HG03432 (cell line): ENCODE measurements at regions not wholly inside any gene's neighbourhood (a gene's known extent, or its start where the extent isn't known, plus 50 kb on each side); places are given as distances from the start of the nearest gene placed in this dataset.
"Not testable (repeated sequence)": the region's sequence is repeated elsewhere in the genome, so short reads cannot be mapped to it uniquely, and the experiment has no call there.

ENCODE experiments used
- ATAC-seq: cut with Tn5 transposase; IDR thresholded peaks from one replicate; pipeline ENCODE4 v1.9.1; 2021; ENCODE audit warnings: mild to moderate bottlenecking, moderate library complexity; ENCODE audit not compliant: unreplicated experiment

GRCh38 chr1:14129009-14129408, 429.0 kb downstream of the PRDM2 start:
- ATAC-seq, result no peak

- ATAC-seq, result no peak
These were observed 435.1 kb downstream of the PRDM2 start for GRCh38 chr1:14135070-14135469.

DNA sequence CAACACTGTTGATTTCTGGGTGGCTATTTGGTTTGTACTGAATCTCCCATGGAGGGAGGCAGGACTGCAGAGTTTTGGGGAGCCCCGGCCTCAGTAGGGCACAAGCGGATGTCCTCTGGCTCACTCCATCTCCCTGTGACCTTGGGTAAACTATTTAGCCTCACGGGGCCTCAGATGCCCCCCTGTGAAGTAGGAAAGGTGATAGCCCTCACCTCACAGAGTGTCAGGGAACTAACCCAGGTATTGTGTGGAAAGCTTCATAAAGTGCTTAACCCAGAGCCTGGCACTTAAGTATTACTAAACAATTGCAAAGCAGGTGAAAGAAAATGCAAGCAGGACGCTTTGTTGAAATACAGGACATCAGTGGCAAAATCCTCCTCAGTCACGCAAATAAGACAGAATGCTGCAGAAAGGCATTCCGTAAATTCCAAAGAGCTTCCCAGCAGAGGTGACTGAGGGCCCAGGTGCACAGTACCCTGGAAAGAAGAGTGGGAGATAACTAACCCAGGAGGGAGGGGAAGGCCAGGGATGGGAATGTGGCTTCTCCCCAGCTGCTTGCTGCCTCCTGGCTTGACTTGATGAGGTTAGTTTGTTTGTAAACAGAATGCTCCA, 436.3 kb downstream of the PRDM2 start:
- ATAC-seq, result no peak

DNA sequence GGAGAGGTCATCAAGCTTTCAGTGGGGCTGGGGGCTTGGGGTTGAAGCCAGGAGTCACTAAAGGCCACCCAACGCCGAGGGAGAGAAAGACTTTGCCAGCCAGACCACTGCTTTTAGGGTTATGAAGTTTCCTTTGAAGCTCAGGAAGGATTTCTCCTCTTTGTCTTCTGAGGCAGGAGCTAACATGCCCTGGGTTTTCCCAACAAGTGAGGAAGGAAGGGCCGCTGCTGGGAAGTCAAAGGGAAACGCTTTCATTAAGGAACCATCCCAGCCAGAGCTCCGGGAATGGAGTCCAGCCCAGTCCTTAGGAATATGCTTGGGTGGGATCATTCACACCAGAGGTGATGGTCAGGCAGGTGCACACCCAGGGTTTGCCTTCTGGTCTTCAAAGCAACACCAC, 436.9 kb downstream of the PRDM2 start:
- ATAC-seq, result no peak

DNA sequence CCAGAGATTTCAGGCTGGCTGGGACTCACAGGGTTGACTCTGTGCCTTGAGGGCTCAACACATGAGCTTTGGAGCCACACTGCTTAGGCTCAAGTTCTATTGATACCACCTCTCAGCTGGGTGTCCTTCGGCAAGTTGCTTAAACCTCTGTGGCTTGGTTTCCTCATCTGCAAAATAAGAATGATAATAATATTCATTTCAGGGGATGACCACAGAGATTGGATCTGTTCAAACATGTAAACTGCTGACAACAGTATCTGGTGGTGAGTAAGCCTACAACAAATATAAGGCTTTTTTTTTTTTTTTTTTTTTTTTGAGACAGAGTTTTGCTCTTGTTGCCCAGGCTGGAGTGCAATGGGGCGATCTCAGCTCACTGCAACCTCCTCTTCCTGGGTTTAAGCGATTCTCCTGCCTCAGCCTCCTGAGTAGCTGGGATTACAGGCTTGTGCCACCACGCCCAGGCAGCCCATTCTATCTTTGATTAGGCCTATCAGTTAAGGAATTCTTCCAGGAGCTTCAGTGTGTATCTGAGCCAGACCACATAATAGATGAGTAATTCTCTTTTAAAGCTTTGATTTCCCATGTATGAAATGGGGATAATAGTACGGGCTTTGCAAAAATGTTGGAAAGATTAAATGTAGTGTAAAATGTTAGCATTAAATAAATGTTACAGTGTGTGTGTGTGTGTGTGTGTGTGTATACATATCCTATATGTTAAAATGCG, 437.6 kb downstream of the PRDM2 start:
- ATAC-seq, result no peak

DNA sequence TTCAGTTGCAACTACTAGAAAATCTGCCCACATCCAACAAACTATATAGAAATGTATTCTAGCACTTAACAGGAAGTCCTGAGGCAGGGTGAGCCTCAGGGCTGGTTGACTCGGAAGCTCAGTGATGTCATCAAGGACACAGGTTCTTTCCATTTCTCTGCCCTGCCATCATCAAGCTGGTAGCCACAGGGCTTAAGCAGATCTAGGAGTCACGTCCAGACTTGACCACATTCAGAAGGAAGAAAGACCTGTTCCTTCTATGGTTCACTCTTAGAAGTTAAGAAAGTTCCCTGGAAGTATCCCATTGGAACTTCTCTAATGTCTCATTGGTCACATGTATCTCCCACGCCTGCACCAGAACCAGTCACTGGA, 438.1 kb downstream of the PRDM2 start:
- no peak for ATAC-seq

DNA sequence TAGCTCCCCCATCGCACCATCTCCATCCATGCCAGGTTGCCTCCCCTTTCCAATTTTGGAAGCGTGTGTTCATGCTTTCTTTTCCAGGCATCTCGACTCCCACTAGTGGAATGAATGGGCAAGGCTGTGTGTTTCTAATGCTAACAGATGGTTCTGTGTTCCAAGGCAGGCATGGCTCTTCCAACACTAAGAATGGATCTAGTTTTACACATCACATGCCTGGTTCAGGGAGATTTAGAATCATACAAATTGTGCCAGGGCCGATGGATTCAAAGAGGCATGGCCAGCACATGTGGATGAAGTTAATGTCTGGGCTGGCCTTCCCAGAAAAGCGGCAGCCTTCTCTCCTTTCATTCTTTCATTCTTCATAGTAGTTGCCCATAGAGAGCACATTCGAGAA, 438.7 kb downstream of the PRDM2 start:
- ATAC-seq, result no peak

DNA sequence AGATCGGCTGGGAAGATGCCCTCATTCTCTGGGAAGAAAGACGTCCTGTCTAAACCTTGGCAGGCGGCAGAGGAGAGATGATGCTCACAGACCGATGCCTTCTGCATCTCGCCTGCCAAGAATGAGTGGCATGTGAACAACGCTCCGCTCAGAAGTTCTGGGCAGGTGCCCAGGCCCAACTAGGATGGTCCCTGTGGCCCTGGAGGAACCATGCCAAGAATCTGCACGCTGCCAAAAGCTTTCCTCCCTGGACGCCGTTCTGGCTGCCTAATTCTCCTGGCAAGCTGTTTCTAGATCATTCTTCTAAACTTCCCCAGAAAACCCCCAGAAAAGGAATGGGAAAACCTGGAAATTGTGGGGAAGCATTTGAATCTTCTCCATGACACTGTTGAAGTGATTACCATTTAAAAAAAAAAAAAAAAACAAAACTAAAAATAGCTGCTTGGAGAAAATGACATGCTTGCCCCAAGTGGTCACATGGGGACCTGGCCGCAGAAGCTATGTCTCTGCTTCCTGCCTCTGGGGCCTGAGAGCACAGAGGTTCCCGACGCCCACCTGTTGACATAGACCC, 440.9 kb downstream of the PRDM2 start:
- ATAC-seq, result no peak

DNA sequence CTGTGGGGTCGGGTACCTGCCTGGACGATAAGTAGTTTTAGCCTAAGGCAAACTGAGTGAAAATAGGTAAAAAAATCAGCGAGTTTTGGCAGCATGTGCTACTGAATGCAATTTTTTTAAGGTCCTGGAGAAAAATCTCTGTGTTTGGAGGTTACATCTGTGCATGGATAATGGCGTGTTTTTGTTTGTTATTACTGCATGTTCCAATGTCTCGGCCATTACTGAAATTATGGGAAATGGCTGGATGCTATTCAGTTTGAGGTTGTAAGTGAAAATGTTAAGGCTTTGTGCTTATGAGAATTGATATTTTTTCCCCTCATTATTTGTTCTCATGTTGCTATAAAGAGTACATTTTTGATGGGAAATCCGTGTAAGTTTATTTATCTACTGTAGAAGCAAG, 441.7 kb downstream of the PRDM2 start:
- ATAC-seq, result no peak

DNA sequence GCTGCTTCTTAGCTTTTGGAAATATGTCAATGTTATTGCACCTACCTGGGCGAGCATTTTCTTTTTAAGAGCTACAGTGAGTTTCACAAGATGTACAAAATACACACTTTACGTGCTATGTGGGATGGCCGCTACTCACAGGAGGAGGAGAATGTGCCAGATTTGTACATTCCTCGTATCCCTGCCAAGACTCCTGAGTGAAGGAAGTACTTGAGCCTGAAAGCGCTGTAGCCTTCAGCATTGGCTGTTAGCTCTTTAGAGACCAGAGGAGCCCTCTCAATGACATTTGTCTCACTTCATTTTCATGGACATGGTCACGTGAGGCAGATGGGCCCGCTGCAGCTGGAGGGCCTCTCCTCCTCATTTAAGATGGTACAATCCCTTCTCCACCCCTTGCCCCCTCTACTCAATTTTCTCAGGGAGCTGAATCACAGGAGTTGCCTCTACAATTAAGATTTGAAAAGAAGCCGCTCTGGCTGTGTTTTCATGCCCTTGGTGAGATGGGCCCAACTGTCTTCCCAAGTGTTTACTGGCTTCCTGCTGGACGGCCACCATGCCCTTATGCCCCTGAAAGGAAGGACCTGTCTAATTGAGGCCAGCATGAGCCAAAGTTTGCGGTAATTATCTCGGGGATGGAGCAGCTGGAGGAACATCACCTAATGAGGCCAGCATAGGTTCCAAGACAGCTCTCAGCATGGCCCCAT, 442.6 kb downstream of the PRDM2 start:
- no peak for ATAC-seq

GRCh38 chr1:14143777-14144176, 443.8 kb downstream of the PRDM2 start:
- no peak for ATAC-seq

DNA sequence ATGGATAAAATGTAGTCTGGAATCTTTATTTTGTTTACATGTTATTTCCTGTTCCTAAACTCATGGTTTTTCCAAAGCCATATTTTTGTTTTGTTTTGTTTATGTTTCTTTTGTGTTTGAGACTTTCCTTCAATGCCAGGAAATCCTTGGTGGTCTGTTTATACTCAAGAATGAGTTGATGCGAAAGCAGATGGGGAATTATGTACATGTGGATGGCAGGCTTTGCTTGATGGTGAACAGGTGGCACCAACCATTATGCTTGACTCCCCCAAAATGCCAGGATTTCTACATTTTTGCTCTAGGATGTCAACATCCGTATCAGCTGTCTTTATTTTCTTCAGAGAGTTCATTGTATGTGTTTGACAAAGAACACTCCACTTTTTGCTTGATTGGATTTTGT, 448.5 kb downstream of the PRDM2 start:
- no peak for ATAC-seq

DNA sequence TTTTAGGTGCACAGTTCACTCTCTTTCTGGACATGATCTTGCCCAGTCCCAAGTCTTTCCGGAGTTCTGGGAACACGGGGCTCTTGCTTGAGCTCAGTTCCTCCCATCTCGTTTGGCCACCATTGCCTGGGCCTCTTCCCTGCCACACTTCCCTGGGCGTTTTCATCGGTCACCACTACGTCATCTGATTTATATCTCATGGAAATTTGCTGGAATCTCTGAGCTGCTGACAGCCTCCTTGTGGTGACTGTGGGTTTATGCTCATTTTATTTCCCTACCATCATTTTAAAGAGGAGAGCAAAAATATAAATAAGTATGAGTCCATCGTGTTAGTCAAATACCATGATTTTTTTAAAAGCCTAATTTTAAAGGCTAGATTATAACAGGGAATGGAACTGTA, 449.1 kb upstream of the KAZN start:
- ATAC-seq, result no peak

GRCh38 chr1:14156543-14156942, 441.9 kb upstream of the KAZN start:
- ATAC-seq, result no peak

DNA sequence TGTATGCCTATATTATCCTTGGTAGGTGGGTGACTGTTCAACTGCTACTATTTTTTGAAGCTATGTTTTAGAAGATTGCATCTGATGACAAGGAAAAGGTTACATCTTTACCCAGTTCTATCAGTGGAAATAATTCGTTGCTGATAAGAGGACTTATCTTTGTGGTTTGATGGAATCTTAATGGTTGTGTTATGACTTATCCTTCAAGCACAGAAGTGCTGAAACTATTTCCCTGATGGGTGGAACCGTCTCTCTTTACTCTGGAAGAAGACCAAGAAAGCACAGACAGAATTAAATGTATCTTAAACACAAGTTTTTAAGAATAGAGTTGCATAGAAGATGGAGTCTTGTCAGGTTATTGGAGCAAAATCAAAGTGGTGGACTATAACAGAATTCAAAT, 437.7 kb upstream of the KAZN start:
- no peak for ATAC-seq

DNA sequence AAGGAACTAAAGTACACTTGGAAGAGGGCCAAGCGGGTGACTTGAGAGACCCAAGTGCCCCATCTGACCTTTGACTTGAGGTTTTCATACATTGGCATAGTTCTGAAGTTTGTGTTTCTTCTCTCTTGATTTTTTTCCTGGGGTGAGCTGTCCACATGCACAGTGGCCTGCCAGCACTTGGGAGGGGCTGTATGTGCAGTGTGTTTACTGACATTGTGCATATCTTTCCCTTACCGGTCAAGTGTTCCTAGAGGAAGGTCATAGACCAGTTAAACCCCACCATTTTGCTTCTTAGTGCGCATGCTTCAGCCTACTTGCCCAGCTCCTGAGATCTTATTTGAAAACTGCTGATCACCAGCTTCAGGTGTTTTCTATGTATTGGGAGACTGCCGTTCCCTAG, 435.2 kb upstream of the KAZN start:
- ATAC-seq, result no peak

- no peak for ATAC-seq
These were observed 433.1 kb upstream of the KAZN start for GRCh38 chr1:14165371-14165801.

GRCh38 chr1:14167884-14168283, 430.6 kb upstream of the KAZN start:
- no peak for ATAC-seq

DNA sequence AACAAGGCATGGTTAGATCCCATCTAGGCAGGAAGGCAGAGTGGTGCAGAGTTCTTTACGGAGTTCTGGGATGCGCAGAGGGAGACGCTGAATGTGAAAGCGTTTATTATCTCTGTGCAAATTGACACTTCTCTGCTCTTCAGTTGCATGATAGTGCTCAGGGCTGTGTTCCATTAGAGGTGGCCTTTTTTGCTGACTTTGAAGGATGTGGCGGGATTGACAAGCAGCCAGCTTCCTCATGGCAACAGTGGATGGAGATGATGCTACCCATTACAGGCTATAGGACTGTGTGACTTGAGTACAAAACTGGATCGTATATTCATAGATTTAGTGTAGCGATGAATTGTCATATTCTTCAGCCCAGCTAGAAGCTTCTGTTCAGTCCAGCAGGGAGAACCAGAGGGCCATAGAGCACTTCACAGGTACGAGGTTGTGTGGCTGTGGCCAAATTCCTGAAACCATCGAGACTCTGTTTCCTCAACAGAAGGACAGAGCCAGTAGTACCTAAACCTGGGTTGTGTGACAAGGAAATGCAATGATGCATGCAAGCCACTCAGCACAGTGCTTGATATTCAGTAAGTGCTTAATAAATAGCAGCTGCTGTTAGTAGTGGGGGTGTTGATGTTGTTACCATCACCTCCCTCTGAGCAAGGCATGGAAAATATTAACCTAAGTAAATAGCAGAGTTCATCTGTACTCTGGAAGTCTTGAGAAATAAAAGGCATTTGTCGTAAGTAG, 430.0 kb upstream of the KAZN start:
- ATAC-seq, result no peak

- ATAC-seq, result no peak
These were observed 424.9 kb upstream of the KAZN start for GRCh38 chr1:14173598-14173997.

DNA sequence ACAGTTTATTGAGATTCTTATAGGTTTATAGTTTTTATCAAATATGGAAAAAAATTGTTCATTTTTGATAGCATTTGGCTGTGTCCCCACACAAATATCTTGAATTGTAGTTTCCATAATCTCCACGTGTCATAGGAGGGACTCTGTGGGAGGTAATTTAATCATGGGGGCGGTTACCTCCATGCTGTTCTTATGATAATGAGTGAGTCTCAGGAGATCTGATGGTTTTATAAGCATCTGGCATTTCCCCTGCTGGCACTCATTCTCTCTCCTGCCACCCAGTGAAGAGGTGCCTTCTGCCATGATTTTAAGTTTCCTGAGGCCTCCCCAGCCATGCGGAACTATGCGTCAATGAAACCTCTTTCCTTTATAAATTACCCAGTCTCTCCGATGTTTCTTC, 420.6 kb upstream of the KAZN start:
- not testable (repeated sequence) for ATAC-seq
